ENCODE measurements at regions not wholly inside any gene's neighbourhood (a gene's known extent, or its start where the extent isn't known, plus 50 kb on each side); places are given as distances from the start of the nearest gene placed in this dataset.

GRCh38 chr12:127182018-127182417 is 1085.0 kb upstream of the TMEM132C start:
- H3K4me3 ChIP-seq, result no peak overlapping the region
- no peaks in the 10 kb centered on the region for H3K9me3 ChIP-seq
- no peak overlapping the region for H3K27ac ChIP-seq
- TF ChIP-seq POLR2A (IDR thresholded peaks at IDR 0.05), result no peak
- no peak for TF ChIP-seq CTCF (IDR thresholded peaks at IDR 0.05 in 4 of 5, conservative IDR thresholded peaks at IDR 0.05 in 1 of 5)
- H3K27me3 ChIP-seq, result no peaks in the 10 kb centered on the region
- no peaks in the 10 kb centered on the region for H3K36me3 ChIP-seq
- no peaks in the 10 kb centered on the region for H3K4me1 ChIP-seq
- in situ Hi-C loops (cut with MboI; ENCODE audit: low sequenced_read_pairs in 4 of 4) (no loop called here), intact Hi-C loops (cut with DNase I; ENCODE audit: low total_unique reads) (no loop called here)
- no peak for DNase-seq
- ATAC-seq, result no peak

GRCh38 chr12:127189992-127190391 is 1077.0 kb upstream of the TMEM132C start:
- Histone ChIP-seq H3K27ac (no peak overlapping the region), H3K9me3 (no peaks in the 10 kb centered on the region), H3K27me3 (no peaks in the 10 kb centered on the region), H3K36me3 (no peaks in the 10 kb centered on the region), H3K4me3 (no peak overlapping the region), H3K4me1 (no peaks in the 10 kb centered on the region)
- in situ Hi-C loops (cut with MboI; ENCODE audit: low sequenced_read_pairs in 4 of 4) (no loop called here), intact Hi-C loops (cut with DNase I; ENCODE audit: low total_unique reads) (no loop called here)
- DNase-seq (no peak), ATAC-seq (no peak)
- TF ChIP-seq CTCF (IDR thresholded peaks at IDR 0.05 in 4 of 5, conservative IDR thresholded peaks at IDR 0.05 in 1 of 5) (no peak), POLR2A (IDR thresholded peaks at IDR 0.05) (no peak)

- intact Hi-C loops (cut with DNase I; ENCODE audit: low total_unique reads), result no loop called here
- Histone ChIP-seq H3K27me3 (no peaks in the 10 kb centered on the region), H3K4me1 (no peaks in the 10 kb centered on the region), H3K9me3 (no peaks in the 10 kb centered on the region), H3K27ac (no peak overlapping the region), H3K4me3 (no peak overlapping the region), H3K36me3 (no peaks in the 10 kb centered on the region)
- TF ChIP-seq POLR2A (IDR thresholded peaks at IDR 0.05) (no peak), CTCF (IDR thresholded peaks at IDR 0.05 in 4 of 5, conservative IDR thresholded peaks at IDR 0.05 in 1 of 5) (no peak)
- ATAC-seq (no peak), DNase-seq (no peak)
- in situ Hi-C loops (cut with MboI; ENCODE audit: low sequenced_read_pairs in 4 of 4), result no loop called here
Observed at GRCh38 chr12:127191129-127191528, 1075.8 kb upstream of the TMEM132C start.

- no peak for TF ChIP-seq POLR2A (IDR thresholded peaks at IDR 0.05)
- no peak for TF ChIP-seq CTCF (IDR thresholded peaks at IDR 0.05 in 4 of 5, conservative IDR thresholded peaks at IDR 0.05 in 1 of 5)
- Histone ChIP-seq H3K36me3 (no peaks in the 10 kb centered on the region), H3K9me3 (no peaks in the 10 kb centered on the region), H3K4me1 (no peaks in the 10 kb centered on the region), H3K27me3 (no peaks in the 10 kb centered on the region), H3K27ac (no peak overlapping the region), H3K4me3 (no peak overlapping the region)
- ATAC-seq, result no peak
- in situ Hi-C loops (cut with MboI; ENCODE audit: low sequenced_read_pairs in 4 of 4), result no loop called here
- intact Hi-C loops (cut with DNase I; ENCODE audit: low total_unique reads), result no loop called here
- no peak for DNase-seq
Observed at GRCh38 chr12:127192391-127192790, 1074.6 kb upstream of the TMEM132C start.

GRCh38 chr12:127193341-127193740 is 1073.6 kb upstream of the TMEM132C start:
- intact Hi-C loops (cut with DNase I; ENCODE audit: low total_unique reads), result no loop called here
- in situ Hi-C loops (cut with MboI; ENCODE audit: low sequenced_read_pairs in 4 of 4), result no loop called here

More at GRCh38 chr12:127193341-127193740, 1073.6 kb upstream of the TMEM132C start:
- no peak for DNase-seq
- Histone ChIP-seq H3K4me1 (no peaks in the 10 kb centered on the region), H3K9me3 (no peaks in the 10 kb centered on the region), H3K4me3 (no peak overlapping the region), H3K36me3 (no peaks in the 10 kb centered on the region), H3K27me3 (no peaks in the 10 kb centered on the region), H3K27ac (no peak overlapping the region)
- no peak for TF ChIP-seq CTCF (IDR thresholded peaks at IDR 0.05 in 4 of 5, conservative IDR thresholded peaks at IDR 0.05 in 1 of 5)
- no peak for TF ChIP-seq POLR2A (IDR thresholded peaks at IDR 0.05)
- ATAC-seq, result no peak

All from gastrocnemius medialis (tissue), 4 donors.